Ovary (tissue), 3 donors: ENCODE measurements at regions not wholly inside any gene's neighbourhood (a gene's known extent, or its start where the extent isn't known, plus 50 kb on each side); places are given as distances from the start of the nearest gene placed in this dataset.
"Not testable (repeated sequence)": the region's sequence is repeated elsewhere in the genome, so short reads cannot be mapped to it uniquely, and the experiment has no call there.

Source experiments
- CTCF ChIP-seq, 3 donors: fragments of 450-650 bp in 2 of 3; fragments of 200-600 bp in 1 of 3; IDR thresholded peaks; one replicate each; pipeline versions ENCODE4 v1.5.1 to v1.8.0; 2016 to 2022; ENCODE audit warnings: antibody characterized with exemption in 3 of 3, mild to moderate bottlenecking in 1 of 3
- EP300 ChIP-seq: sonication (generic); formaldehyde crosslinking; IDR thresholded peaks from one replicate; pipeline ENCODE4 v1.6.1; 2017; ENCODE audit warnings: antibody characterized with exemption
- POLR2A ChIP-seq: fragments of 450-650 bp; IDR thresholded peaks from one replicate; pipeline ENCODE4 v1.6.1; 2017; ENCODE audit warnings: antibody characterized with exemption, mild to moderate bottlenecking, moderate library complexity
- donor health status: DM: no; HTN: no; CAD: no.

DNA sequence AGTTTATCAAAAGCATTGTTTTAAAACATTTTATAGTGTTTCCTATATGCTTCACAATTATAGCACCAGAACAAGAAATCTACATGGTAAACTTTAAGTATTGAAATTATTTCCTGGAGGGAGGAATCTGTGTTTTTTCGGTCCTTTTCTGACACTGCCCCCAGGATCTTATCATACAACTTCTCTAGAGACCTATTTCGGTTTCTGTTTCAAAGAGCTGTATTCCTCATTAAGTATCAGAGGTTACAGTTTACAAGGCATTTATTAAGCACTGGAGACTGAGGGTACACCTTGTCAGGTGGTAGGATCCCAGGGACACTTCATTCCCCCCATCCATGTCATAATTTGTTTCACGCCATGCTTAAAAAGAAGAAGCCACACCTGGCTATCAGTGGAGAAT is 146.4 kb downstream of the ATP6V0E2 start:
- not testable (repeated sequence) for TF ChIP-seq EP300; CTCF (IDR thresholded peaks at IDR 0.05); POLR2A
